IPS-18c (cell line): ENCODE measurements at regions not wholly inside any gene's neighbourhood (a gene's known extent, or its start where the extent isn't known, plus 50 kb on each side); places are given as distances from the start of the nearest gene placed in this dataset.

Experiments
- H3K4me3 ChIP-seq: 2 replicates; pipeline ENCODE4 v1.7.0; 2013; ENCODE audit warnings: low read depth, mild to moderate bottlenecking, low read length, moderate library complexity; ENCODE audit not compliant: insufficient read depth
- H3K9me3 ChIP-seq: one replicate; pipeline ENCODE4 v1.6.1; 2013; ENCODE audit warnings: mild to moderate bottlenecking, low read length, moderate library complexity; ENCODE audit not compliant: control insufficient read depth, insufficient read depth

GRCh38 chr15:77859491-77860060 is 217.9 kb downstream of the TBC1D2B start:
- Histone ChIP-seq H3K9me3 (peaks cover 2% of the 10 kb centered on the region), H3K4me3 (no peak overlapping the region)

- Histone ChIP-seq H3K9me3 (peaks cover 2% of the 10 kb centered on the region), H3K4me3 (no peak overlapping the region)
These were observed 218.6 kb downstream of the TBC1D2B start for GRCh38 chr15:77858792-77859490.

GRCh38 chr15:77857419-77857818 is 220.1 kb downstream of the TBC1D2B start:
- no peak overlapping the region for H3K4me3 ChIP-seq
- H3K9me3 ChIP-seq: peaks cover 2% of the 10 kb centered on the region

- Histone ChIP-seq H3K9me3 (peaks cover 2% of the 10 kb centered on the region), H3K4me3 (no peak overlapping the region)
These were observed 220.7 kb downstream of the TBC1D2B start for GRCh38 chr15:77856705-77857346.

- peaks cover 2% of the 10 kb centered on the region for H3K9me3 ChIP-seq
- H3K4me3 ChIP-seq: no peak overlapping the region
These were observed 221.6 kb downstream of the TBC1D2B start for GRCh38 chr15:77855871-77856270.

GRCh38 chr15:77854980-77855379 is 222.3 kb upstream of the LINGO1 start:
- Histone ChIP-seq H3K9me3 (peaks cover 2% of the 10 kb centered on the region), H3K4me3 (no peak overlapping the region)

- H3K4me3 ChIP-seq: no peak overlapping the region
- peaks cover 2% of the 10 kb centered on the region for H3K9me3 ChIP-seq
These were observed 221.2 kb upstream of the LINGO1 start for GRCh38 chr15:77853910-77854309.

- Histone ChIP-seq H3K9me3 (no peaks in the 10 kb centered on the region), H3K4me3 (no peak overlapping the region)
These were observed 220.3 kb upstream of the LINGO1 start for GRCh38 chr15:77853008-77853328.

GRCh38 chr15:77852241-77853007 is 219.7 kb upstream of the LINGO1 start:
- Histone ChIP-seq H3K9me3 (no peaks in the 10 kb centered on the region), H3K4me3 (no peak overlapping the region)

- H3K4me3 ChIP-seq: no peak overlapping the region
- H3K9me3 ChIP-seq: no peaks in the 10 kb centered on the region
These were observed 219.0 kb upstream of the LINGO1 start for GRCh38 chr15:77851691-77852090.

- no peak overlapping the region for H3K4me3 ChIP-seq
These were observed 218.4 kb upstream of the LINGO1 start for GRCh38 chr15:77851086-77851485.

GRCh38 chr15:77846986-77847385 is 214.3 kb upstream of the LINGO1 start:
- Histone ChIP-seq H3K4me3 (no peak overlapping the region), H3K9me3 (peaks cover 3% of the 10 kb centered on the region)

More at GRCh38 chr15:77851086-77851485, 218.4 kb upstream of the LINGO1 start:
- H3K9me3 ChIP-seq: no peaks in the 10 kb centered on the region

GRCh38 chr15:77846360-77846759 is 213.6 kb upstream of the LINGO1 start:
- H3K9me3 ChIP-seq: peaks cover 3% of the 10 kb centered on the region
- H3K4me3 ChIP-seq: no peak overlapping the region

- H3K9me3 ChIP-seq: peaks cover 3% of the 10 kb centered on the region
These were observed 212.2 kb upstream of the LINGO1 start for GRCh38 chr15:77844798-77845446.

GRCh38 chr15:77843546-77843945 is 210.8 kb upstream of the LINGO1 start:
- Histone ChIP-seq H3K9me3 (peaks cover 3% of the 10 kb centered on the region), H3K4me3 (no peak overlapping the region)

More at GRCh38 chr15:77844798-77845446, 212.2 kb upstream of the LINGO1 start:
- H3K4me3 ChIP-seq: no peak overlapping the region

- H3K4me3 ChIP-seq: no peak overlapping the region
- H3K9me3 ChIP-seq: peaks cover 3% of the 10 kb centered on the region
These were observed 208.5 kb upstream of the LINGO1 start for GRCh38 chr15:77840991-77841775.
